Activated CD8-positive, alpha-beta T cell treated with anti-CD3 and anti-CD28 coated beads, Interleukin-2, amount 10 ng/mL, durations not matched to agents 7 days and 5 days (primary cell): ENCODE measurements at regions not wholly inside any gene's neighbourhood (a gene's known extent, or its start where the extent isn't known, plus 50 kb on each side); places are given as distances from the start of the nearest gene placed in this dataset.
"Not testable (repeated sequence)": the region's sequence is repeated elsewhere in the genome, so short reads cannot be mapped to it uniquely, and the experiment has no call there.

Experiments
- ATAC-seq: fragments of 150-1000 bp; cut with Tn5 transposase; one replicate; pipeline ENCODE4 v1.10.0; 2021; ENCODE audit warnings: moderate library complexity
- CTCF ChIA-PET: fragments of 350-600 bp; sonication (Branson Sonifier 250); formaldehyde crosslinking; loops from one replicate; lab custom pipeline; 2021; ENCODE audit warnings: antibody characterized with exemption; lab: Charles Lee
- POLR2A ChIA-PET: fragments of 350-600 bp; sonication (Branson Sonifier 250); formaldehyde crosslinking; loops from one replicate; lab custom pipeline; 2021; ENCODE audit warnings: antibody characterized with exemption; lab: Charles Lee
- DNase-seq: peaks from one replicate; pipeline ENCODE4 v3.0.0-alpha.2; 2020
- H3K27ac Mint-ChIP-seq: one replicate; pipeline ENCODE4 v1.8.0; 2021; ENCODE audit warnings: mild to moderate bottlenecking, mixed read lengths
- H3K27me3 Mint-ChIP-seq: one replicate; pipeline ENCODE4 v1.8.0; 2021; ENCODE audit warnings: low read depth, mixed read lengths
- H3K36me3 Mint-ChIP-seq: one replicate; pipeline ENCODE4 v1.8.0; 2021; ENCODE audit warnings: low read depth, mixed read lengths
- H3K4me1 Mint-ChIP-seq: one replicate; pipeline ENCODE4 v1.8.0; 2021; ENCODE audit warnings: low read depth, mixed read lengths
- H3K4me3 Mint-ChIP-seq: one replicate; pipeline ENCODE4 v1.8.0; 2021; ENCODE audit warnings: mild to moderate bottlenecking, mixed read lengths
- H3K9me3 Mint-ChIP-seq: one replicate; pipeline ENCODE4 v1.8.0; 2022; ENCODE audit warnings: mixed read lengths; ENCODE audit not compliant: insufficient read depth

- ATAC-seq, CTCF ChIA-PET, H3K9me3 Mint-ChIP-seq, H3K27ac Mint-ChIP-seq, H3K4me1 Mint-ChIP-seq, POLR2A ChIA-PET, DNase-seq, H3K27me3 Mint-ChIP-seq, H3K4me3 Mint-ChIP-seq, H3K36me3 Mint-ChIP-seq: not testable (repeated sequence)
Measured at GRCh38 chr16:16521239-16522002, 142.5 kb downstream of the NPIPA7 start.

DNA sequence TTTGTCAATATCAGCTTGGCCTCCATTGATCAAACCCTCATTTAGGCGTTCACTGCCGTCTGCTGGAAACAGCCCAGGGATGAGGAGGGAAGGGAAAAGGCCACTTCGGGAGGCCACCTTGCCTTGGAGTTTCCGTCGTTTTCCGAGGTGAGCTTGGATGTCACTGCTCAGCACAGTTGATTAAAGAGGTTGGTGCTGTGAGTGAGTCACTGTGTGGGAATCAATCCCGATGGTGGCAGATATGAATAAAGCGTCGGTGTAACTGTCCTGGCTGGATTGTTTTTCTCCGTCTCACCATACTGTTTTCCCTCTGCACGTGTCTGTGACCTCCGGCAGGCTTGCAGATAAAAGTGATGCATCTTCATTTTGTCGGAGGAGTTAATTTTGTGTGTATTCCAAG is 148.1 kb downstream of the NPIPA7 start:
- H3K27ac Mint-ChIP-seq, DNase-seq, H3K4me1 Mint-ChIP-seq, H3K27me3 Mint-ChIP-seq, H3K36me3 Mint-ChIP-seq, CTCF ChIA-PET, H3K4me3 Mint-ChIP-seq, ATAC-seq, POLR2A ChIA-PET, H3K9me3 Mint-ChIP-seq: not testable (repeated sequence)

DNA sequence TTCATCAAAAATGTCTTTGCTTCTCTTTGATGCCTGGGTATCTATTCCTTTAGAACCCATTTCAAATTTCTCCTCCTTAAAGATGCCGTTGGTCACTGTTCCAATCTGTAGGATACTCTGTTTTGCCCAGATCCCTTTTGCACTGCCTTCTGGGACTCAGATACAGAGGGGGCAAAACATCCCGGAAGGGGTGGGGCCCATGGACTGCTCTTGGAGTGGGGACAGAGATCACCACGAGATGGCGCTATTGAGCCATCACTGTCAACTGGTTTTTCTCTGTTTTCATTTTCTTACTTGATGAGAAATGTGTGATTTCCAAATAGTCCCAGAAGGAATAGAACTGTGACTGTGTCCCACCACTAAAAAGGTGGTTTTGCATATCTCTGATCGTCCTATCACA is 151.8 kb downstream of the NPIPA7 start:
- CTCF ChIA-PET, ATAC-seq, H3K36me3 Mint-ChIP-seq, H3K27ac Mint-ChIP-seq, H3K9me3 Mint-ChIP-seq, DNase-seq, H3K4me3 Mint-ChIP-seq, H3K27me3 Mint-ChIP-seq, POLR2A ChIA-PET, H3K4me1 Mint-ChIP-seq: not testable (repeated sequence)

DNA sequence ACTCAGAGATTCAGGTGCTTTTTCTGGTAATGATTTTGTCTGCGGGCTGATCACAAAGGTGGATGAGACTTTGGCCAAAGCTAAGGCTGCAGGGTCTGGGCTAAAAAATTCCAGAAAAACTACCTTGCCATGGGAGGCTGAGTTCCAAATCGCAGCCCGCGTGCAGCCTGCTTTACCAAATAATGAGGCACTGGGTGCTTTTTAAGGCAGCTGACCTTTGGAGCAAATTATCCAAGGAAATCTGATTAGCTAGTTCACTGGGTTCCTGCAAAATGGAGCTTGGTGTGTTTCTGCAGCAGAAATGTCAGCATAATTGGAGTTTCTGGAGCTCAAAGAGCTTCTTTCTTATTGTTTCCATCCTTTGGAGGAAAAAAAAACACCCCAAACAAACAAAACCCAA is 156.6 kb downstream of the NPIPA7 start:
- H3K27ac Mint-ChIP-seq, CTCF ChIA-PET, H3K9me3 Mint-ChIP-seq, H3K4me3 Mint-ChIP-seq, H3K27me3 Mint-ChIP-seq, H3K4me1 Mint-ChIP-seq, DNase-seq, H3K36me3 Mint-ChIP-seq, POLR2A ChIA-PET, ATAC-seq: not testable (repeated sequence)

DNA sequence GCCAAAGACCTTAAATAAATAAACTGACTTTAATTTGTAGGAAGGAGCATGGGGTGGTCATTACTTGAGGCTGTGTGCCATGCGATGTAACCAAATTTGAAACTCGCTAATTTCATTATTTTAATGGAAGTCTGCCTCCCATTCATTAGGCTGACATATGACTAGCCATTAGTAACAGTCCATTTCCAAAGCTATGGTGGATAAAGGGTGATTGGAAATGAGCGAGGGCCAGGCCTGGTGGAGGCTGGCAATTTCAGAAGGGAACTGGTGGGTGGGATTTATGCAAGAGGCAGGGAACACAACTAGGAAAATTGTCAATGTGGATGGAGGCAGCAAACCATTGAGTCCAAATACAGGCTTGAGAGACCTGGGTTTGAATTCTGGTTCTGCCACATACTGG is 157.2 kb downstream of the NPIPA7 start:
- DNase-seq, H3K27ac Mint-ChIP-seq, H3K4me3 Mint-ChIP-seq, ATAC-seq, CTCF ChIA-PET, H3K27me3 Mint-ChIP-seq, H3K4me1 Mint-ChIP-seq, H3K9me3 Mint-ChIP-seq, POLR2A ChIA-PET, H3K36me3 Mint-ChIP-seq: not testable (repeated sequence)

GRCh38 chr16:16549710-16550109 is 170.8 kb downstream of the NPIPA7 start:
- H3K27ac Mint-ChIP-seq, POLR2A ChIA-PET, CTCF ChIA-PET, H3K9me3 Mint-ChIP-seq, H3K36me3 Mint-ChIP-seq, H3K27me3 Mint-ChIP-seq, ATAC-seq, H3K4me1 Mint-ChIP-seq, H3K4me3 Mint-ChIP-seq, DNase-seq: not testable (repeated sequence)

DNA sequence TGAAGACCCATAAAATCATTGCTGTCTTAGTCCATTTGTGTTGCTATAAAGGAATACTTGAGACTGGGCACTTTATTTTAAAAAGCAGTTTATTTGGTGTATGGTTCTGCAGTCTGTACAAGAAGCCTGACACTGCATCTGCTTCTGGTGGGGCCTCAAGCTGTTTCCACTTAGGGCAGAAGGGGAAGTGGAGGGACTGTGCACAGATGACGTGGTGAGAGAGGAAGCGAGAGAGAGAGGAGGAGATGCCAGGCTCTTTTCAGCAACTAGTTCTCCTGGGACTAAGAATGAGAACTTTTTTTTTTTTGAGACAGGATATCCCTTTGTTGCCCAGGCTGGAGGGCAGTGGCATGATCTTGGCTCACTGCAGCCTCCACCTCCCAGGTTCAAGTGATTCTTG is 171.9 kb downstream of the NPIPA7 start:
- ATAC-seq, H3K4me1 Mint-ChIP-seq, H3K36me3 Mint-ChIP-seq, H3K27me3 Mint-ChIP-seq, H3K4me3 Mint-ChIP-seq, H3K9me3 Mint-ChIP-seq, DNase-seq, POLR2A ChIA-PET, H3K27ac Mint-ChIP-seq, CTCF ChIA-PET: not testable (repeated sequence)

DNA sequence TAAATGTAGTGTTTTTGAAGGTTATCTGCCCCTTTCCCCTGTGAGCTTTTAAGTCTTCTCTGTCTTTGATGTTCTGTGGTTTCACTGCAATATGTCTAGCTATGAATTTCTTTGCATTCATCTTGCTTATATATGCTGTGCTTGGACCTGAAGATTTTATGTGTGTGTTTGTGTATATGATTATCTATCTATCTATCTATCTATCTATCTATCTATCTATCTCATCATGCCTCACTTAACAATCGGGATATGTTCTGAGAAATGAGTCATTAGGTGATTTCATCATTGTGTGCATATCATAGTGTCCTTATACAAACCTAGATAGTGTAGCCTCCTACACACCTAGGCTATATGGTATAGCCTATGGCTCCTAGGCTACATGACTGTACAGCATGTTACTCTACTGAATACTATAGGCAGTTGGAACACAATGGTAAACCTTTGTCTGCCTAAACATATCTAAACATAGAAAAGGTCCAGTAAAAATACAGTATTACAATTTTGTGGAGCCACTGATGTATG is 173.9 kb downstream of the NPIPA7 start:
- CTCF ChIA-PET, H3K4me3 Mint-ChIP-seq, POLR2A ChIA-PET, H3K27me3 Mint-ChIP-seq, H3K9me3 Mint-ChIP-seq, DNase-seq, H3K36me3 Mint-ChIP-seq, H3K27ac Mint-ChIP-seq, ATAC-seq, H3K4me1 Mint-ChIP-seq: not testable (repeated sequence)

DNA sequence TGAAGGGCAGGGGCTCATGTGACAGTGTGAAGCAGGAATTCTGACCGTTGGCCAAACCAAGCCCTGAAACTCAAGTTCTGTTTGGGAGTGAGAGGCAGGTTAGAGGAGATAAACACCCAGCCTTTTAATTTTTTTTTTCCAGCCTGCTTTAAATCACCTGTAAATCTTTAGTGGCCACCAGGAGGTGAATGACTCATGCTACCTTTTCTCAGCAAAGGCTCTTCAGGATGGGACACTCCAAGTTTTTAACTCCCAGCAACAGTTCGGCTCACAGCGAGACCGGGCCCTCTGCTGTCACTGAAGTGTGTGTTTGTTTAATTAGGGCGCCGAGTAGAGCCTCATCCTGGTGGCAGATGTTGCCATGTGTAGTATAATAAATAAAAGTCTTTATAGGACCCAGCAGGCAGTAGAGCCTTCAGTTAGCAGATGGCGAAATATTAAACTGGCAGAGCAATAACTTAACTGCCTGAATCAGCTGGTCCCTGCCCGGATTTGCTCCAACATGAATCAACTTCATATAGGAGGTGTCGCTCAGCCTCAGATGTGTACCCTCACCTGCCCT is 180.3 kb downstream of the NPIPA7 start:
- H3K36me3 Mint-ChIP-seq, POLR2A ChIA-PET, CTCF ChIA-PET, H3K4me3 Mint-ChIP-seq, DNase-seq, H3K4me1 Mint-ChIP-seq, H3K9me3 Mint-ChIP-seq, H3K27ac Mint-ChIP-seq, ATAC-seq, H3K27me3 Mint-ChIP-seq: not testable (repeated sequence)

- H3K27me3 Mint-ChIP-seq, CTCF ChIA-PET, DNase-seq, H3K27ac Mint-ChIP-seq, H3K4me3 Mint-ChIP-seq, H3K9me3 Mint-ChIP-seq, H3K4me1 Mint-ChIP-seq, POLR2A ChIA-PET, H3K36me3 Mint-ChIP-seq, ATAC-seq: not testable (repeated sequence)
Measured at GRCh38 chr16:16561532-16561931, 182.6 kb downstream of the NPIPA7 start.

GRCh38 chr16:16563962-16564361 is 185.0 kb downstream of the NPIPA7 start:
- POLR2A ChIA-PET, DNase-seq, ATAC-seq, H3K36me3 Mint-ChIP-seq, H3K4me3 Mint-ChIP-seq, H3K27me3 Mint-ChIP-seq, CTCF ChIA-PET, H3K4me1 Mint-ChIP-seq, H3K9me3 Mint-ChIP-seq, H3K27ac Mint-ChIP-seq: not testable (repeated sequence)

DNA sequence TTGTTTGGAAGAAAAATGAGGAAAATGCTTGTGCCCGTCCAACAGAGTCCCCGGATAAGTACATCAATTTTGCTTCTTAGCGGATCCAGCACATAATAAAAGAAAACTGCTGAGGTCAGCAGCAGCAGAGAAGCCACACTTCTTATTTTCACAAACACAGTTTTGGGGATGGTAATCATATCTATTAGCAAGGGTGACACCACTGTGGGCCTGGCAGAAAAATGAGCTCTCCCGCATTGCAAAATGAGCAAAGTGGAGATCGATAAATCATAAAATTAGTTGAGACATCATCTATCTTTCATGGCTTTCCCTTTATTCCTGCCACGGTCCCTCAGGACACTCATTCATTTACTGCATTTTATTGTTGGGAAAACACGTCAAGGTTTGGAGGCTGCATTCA is 186.4 kb downstream of the NPIPA7 start:
- H3K4me1 Mint-ChIP-seq, POLR2A ChIA-PET: not testable (repeated sequence)

More for the DNA sequence above, 186.4 kb downstream of the NPIPA7 start:
- H3K27me3 Mint-ChIP-seq, H3K36me3 Mint-ChIP-seq, H3K9me3 Mint-ChIP-seq, ATAC-seq, CTCF ChIA-PET, H3K4me3 Mint-ChIP-seq, H3K27ac Mint-ChIP-seq, DNase-seq: not testable (repeated sequence)
